ENCODE measurements at regions not wholly inside any gene's neighbourhood (a gene's known extent, or its start where the extent isn't known, plus 50 kb on each side); places are given as distances from the start of the nearest gene placed in this dataset.

DNA sequence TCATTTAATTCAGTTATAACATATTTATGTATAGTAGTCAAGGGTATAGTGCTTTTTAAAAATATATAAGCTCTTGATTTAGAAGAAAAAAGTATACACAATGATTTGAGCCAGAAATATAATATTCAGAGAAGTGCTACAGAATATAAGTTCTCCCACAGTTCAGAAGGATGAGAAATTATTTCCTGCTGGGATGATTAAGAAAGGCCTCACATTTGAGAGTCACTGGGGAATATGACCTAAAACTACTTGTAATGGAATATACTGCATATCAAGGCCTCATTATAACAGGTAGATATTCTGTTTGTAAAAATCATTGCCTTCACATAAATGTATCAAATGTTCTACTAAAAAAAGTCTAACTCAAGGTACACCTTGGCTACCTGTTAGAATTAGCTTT lies 203.5 kb downstream of the MBD2 start:
- no peak for DNase-seq (ENCODE audit: low read depth)

GRCh38 chr18:54020156-54020745 lies 204.2 kb downstream of the MBD2 start:
- DNase-seq (ENCODE audit: low read depth): no peak

- no peak for DNase-seq (ENCODE audit: low read depth)
These were observed 204.8 kb downstream of the MBD2 start for GRCh38 chr18:54019641-54020040.

- no peak for DNase-seq (ENCODE audit: low read depth)
These were observed 211.0 kb downstream of the MBD2 start for GRCh38 chr18:54013452-54013851.

- no peak for DNase-seq (ENCODE audit: low read depth)
These were observed 219.6 kb downstream of the MBD2 start for GRCh38 chr18:54004828-54005227.

DNA sequence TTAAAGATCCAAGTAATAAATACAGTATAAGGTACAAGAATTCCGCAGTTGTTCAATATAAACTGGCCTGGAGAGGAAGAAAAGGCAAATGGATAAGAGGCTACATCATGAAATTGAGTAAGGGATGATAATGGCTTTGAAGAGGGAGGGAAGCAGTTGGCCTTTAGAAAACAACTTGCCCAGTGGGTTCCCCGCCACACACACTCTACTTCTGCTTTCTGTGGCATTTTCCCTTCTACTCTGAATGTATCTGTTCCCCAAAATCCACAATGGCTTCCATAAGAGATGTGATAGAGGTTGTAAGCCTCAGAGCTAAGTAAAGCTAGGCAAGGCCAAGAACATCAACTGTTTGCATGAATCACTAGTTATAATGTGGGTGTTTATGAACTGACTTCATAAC lies 221.3 kb downstream of the MBD2 start:
- no peak for DNase-seq (ENCODE audit: low read depth)

DNA sequence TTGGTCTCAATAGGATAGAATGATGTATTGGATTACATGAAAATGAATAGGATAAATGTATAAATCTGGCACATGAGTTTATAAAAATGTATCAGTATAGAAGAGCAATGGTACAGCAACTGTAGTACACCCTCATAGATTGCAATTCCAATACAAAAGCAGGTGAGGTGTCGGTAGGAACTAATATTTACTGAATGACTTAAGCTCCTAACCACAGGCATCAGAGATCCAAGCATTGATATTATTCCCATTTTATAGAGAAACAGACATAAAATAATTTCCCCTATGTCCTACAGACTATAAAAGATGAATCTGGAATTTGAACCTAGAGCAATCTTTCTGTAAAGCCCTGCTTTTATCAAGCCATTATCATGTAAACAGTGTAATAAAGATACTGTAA lies 227.4 kb downstream of the MBD2 start:
- DNase-seq (ENCODE audit: low read depth): no peak

- DNase-seq (ENCODE audit: low read depth): no peak
These were observed 230.5 kb downstream of the MBD2 start for GRCh38 chr18:53994016-53994415.

DNA sequence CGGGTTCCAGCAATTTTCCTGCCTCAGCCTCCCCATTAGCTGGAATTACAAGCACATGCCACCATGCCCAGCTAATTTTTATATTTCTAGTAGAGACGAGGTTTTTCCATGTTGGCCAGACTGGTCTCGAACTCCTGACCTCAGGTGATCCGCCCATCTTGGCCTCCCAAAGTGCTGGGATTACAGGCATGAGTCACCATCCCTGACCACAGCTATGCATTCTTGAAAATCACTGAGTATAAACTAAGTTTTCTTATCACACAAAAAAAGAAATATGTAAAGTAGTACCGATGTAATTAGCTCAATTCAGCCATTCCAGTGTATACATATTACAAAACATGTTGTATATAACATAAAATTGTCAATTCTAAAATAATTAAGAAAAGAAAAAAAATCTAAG lies 232.7 kb downstream of the MBD2 start:
- DNase-seq (ENCODE audit: low read depth): peak; percentile 22

DNA sequence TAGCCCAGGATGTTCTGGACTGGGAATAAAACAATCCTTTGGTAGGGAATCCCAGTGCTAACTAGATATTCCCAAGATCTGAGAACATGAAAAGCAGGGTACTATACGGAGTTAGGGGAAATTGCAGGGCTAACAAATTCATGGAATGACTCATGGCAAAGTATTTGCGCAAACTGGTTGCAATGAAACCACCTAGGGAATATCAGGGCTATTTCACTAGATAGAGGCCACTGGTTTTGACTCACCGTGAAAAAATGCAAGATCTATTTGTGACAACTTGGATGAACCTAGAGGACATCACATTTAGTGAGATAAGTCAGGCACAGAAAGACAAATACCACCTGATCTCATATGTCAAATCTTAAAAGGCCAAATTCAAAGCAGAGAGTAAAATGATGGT lies 233.3 kb downstream of the MBD2 start:
- peak; percentile 45 for DNase-seq (ENCODE audit: low read depth)

- DNase-seq (ENCODE audit: low read depth): no peak
These were observed 234.0 kb downstream of the MBD2 start for GRCh38 chr18:53990485-53990884.

DNA sequence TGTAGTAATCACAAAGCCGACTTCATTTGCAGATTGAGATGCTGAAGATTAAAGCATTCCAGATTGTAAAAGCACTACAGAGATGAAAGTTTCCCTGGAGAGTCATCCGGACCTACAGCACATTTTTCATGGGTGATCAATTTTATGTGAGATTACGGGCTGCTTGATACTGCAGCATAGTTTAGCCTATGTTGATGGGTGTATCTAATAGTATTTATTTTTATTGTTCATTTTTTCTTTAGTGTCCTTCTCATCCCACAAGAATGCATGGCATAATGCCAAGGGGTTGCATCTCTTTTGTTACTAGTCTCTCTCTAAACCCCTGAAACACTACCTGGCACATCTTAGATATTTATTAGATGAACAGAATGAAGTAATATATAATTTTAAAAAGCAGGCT lies 240.4 kb downstream of the MBD2 start:
- DNase-seq (ENCODE audit: low read depth): no peak

DNA sequence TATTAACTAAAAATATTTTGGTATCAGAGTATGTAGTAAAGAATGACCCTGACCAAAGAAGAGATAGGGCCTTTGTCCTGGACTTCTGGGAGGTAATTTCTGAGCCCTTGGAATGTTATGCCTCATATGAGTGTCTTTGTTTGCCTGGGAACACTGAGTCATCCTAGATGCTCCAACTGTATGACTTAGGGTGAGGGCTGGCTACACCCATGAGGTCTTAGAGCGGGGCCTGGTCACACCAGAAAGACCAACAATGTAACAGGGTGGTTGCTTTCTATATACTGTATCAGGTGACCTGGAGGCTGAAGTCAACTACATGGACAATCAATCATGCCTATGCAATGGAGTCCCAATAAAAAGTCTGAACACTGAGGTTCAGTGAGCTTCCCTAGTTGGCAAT lies 253.1 kb downstream of the MBD2 start:
- no peak for DNase-seq (ENCODE audit: low read depth)

DNA sequence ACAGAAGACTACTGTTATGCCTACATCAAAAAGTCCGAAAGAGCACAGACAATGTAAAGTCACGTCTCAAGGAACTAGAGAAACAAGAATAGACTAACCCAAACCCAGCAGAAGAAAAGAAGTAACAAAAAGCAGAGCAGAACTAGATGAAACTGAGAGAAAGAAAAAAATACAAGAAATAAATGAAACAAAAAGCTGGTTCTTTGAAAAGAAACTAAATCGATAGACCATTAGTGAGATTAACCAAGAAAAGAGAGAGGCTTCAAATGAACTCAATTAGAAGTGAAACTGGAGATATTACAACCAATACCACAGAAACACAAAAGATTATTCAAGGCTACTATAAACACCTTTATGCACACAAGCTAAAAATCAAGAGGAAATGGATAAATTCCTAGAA lies 271.8 kb downstream of the MBD2 start:
- no peak for DNase-seq (ENCODE audit: low read depth)

GRCh38 chr18:53950545-53950944 lies 273.9 kb downstream of the MBD2 start:
- no peak for DNase-seq (ENCODE audit: low read depth)

GRCh38 chr18:53948991-53949390 lies 275.5 kb downstream of the MBD2 start:
- DNase-seq (ENCODE audit: low read depth): no peak

DNA sequence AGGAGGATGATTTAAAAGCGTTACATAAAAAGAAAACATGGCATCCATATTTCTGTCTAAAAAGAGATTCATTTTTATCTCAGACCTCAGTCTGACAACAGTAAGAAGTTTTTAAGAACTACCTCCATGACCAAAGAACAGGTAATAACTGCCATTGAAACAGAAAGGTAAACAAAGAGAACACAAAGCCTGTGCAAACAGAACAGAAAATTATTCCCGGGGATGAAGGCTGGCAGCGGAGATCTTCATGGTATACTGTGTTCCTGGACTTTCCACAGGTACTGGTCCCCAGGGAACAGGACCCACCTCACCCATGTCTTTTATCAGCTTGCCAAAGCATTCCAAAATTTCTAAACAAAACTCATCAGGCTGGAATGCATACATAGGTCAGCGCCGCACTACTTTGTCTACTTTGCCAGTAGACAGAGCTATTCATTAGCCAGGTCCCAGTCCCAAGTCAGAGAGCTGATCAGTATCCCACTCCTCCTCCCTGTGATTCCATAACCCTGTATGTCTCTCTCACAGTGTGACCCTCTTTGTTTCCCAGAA lies 277.3 kb downstream of the MBD2 start:
- no peak for DNase-seq (ENCODE audit: low read depth)

- no peak for DNase-seq (ENCODE audit: low read depth)
These were observed 277.9 kb downstream of the MBD2 start for GRCh38 chr18:53946594-53946993.

DNA sequence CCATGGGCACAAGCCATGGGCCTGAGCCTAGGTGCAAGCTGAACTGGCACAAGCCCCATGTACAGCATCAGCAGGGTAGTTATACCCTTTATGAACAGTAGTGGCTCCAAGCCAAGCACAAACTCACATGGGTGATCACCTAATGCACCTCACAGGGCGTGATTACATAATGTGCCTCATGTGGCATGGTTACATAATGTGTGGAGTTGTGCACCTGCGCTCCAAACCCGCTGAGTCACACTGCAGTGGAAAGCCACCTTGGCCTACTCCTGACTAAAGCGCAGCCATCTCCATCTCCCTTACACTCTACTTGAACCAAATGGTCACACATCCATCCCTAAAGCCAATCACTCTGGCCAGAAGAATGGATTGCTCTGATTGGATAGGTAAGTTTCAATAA lies 279.7 kb downstream of the MBD2 start:
- peak; percentile 1 for DNase-seq (ENCODE audit: low read depth)

- DNase-seq (ENCODE audit: low read depth): no peak
These were observed 281.1 kb downstream of the MBD2 start for GRCh38 chr18:53943326-53943860.

- no peak for DNase-seq (ENCODE audit: low read depth)
These were observed 282.7 kb downstream of the MBD2 start for GRCh38 chr18:53941601-53942338.

DNA sequence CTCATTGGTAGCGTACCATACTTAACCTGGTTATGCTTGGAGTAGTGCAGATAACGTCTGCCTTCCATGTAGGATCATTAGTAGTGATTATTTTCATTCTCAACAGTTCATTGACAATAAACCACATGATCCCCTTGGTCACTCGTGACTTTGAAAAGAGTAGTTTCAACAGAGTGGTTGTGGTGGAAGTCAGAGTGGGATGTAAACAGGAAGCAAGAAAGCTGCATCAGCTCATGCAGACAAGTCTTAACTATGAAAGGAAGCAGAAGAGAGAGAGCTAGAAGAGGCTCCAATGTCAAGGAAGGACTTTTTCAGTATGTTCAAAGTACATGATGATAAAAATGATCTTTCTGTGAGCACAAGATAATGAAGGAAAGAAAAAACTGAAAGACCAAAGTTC lies 287.4 kb downstream of the MBD2 start:
- DNase-seq (ENCODE audit: low read depth): no peak

DNA sequence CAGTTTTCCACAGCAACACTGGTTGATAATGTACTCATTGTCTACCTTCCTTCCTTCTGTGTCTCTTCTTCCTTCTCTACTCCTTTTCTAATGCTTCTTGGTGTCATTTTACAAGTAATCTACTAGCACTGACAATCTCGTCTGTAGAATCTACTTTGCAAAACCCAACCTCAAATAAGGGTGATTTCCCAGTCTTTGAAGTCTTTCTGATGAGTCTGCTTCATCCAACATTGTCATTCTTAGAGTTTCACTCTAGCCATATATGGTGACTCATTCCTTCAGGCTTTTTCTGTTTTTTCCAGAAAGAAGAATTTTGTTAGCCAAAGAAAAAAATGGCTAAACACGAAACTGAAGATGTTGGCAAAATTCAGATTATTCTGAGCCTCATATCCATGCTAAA lies 288.7 kb downstream of the MBD2 start:
- no peak for DNase-seq (ENCODE audit: low read depth)

DNA sequence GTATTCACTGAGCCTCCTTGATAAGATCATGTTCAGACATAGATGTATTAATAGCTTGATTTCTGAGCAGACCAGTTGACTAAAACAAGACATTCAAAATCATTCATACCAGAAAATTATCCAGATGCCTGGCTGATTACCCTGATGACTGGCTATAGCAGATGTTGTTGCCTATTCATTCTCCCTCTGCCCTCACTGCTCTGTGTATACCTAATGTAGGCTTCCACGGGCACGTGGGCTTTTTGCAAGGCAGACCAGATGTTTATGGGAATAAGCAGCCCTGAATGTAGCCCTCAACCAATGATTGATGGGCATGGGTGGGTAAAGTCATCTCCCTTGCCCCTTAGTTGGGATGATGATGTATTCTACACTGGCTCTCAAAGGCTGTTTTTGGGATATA lies 289.1 kb downstream of the MBD2 start:
- no peak for DNase-seq (ENCODE audit: low read depth)

Measured in amniotic epithelial cell (primary cell).